ENCODE measurements at regions not wholly inside any gene's neighbourhood (a gene's known extent, or its start where the extent isn't known, plus 50 kb on each side); places are given as distances from the start of the nearest gene placed in this dataset.
A peak's percentile ranks its signal among the peaks of the same experiment; 100 is the strongest.

DNA sequence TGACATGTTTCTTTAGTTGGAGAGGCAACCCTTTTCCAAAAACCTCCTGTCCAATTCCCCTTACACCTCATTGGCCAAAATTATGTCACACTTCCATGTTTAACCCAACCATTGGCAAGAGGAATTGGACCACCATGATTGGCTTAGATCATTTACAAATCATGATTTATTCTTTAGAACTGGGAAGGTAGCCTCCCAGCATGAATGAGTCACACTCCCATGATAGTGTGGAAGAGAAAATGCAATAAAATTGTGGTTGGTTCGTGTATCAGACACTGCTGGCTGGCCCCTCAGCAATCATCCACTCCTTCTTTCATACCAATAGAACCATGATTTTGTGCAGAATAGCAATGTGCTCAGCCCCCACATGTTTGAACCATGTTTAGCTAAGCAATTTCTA is 156.6 kb upstream of the ACVR2A start:
- no peak overlapping the region for H3K4me3 ChIP-seq (ENCODE audit: low read length)
- no peak overlapping the region for H2AFZ ChIP-seq (ENCODE audit: low read length)
- TF ChIP-seq EZH2 (IDR thresholded peaks at IDR 0.05; ENCODE audit: low read length, unreplicated experiment): no peak
- TF ChIP-seq CTCF (conservative IDR thresholded peaks at IDR 0.05; ENCODE audit: low read depth, low read length): no peak
- no peak for TF ChIP-seq EZH2phosphoT487 (IDR thresholded peaks at IDR 0.05; ENCODE audit: borderline replicate concordance, low read length)
- no peaks in the 10 kb centered on the region for H4K20me1 ChIP-seq (ENCODE audit: low read length)
- DNase-seq (peak; percentile 30), ATAC-seq (no peak)
- no peaks in the 10 kb centered on the region for H3K9me2 ChIP-seq (replicated peaks; ENCODE audit: low read length)
- H3K27ac ChIP-seq (ENCODE audit: low read length): no peak overlapping the region
- no peaks in the 10 kb centered on the region for H3K36me3 ChIP-seq (ENCODE audit: low read depth, low read length)
- ChIA-PET CTCF (no interaction called here), POLR2A (ENCODE audit: unreplicated experiment) (no interaction called here)
- intact Hi-C loops (cut with micrococcal nuclease): no loop called here
- H3K9ac ChIP-seq (ENCODE audit: low read length): no peak overlapping the region
- H3K9me3 ChIP-seq (ENCODE audit: low read length): no peaks in the 10 kb centered on the region
- H3F3A ChIP-seq (ENCODE audit: low read length, unreplicated experiment): no peaks in the 10 kb centered on the region
- H3K79me2 ChIP-seq (ENCODE audit: low read length): no peaks in the 10 kb centered on the region
- H3K4me1 ChIP-seq (ENCODE audit: insufficient read depth, low read length): peaks cover 8% of the 10 kb centered on the region; the same call in 1 of the 2 replicates
- no peak overlapping the region for H3K4me2 ChIP-seq (ENCODE audit: low read length)
- no TSS peak for BruUV-seq (replicated peaks)
- no peaks in the 10 kb centered on the region for H3K27me3 ChIP-seq (ENCODE audit: low read length)

GRCh38 chr2:147686365-147686764 is 158.5 kb upstream of the ACVR2A start:
- no peak overlapping the region for H3K4me3 ChIP-seq (ENCODE audit: low read length)
- H3K36me3 ChIP-seq (ENCODE audit: low read depth, low read length): no peaks in the 10 kb centered on the region
- H3K9me3 ChIP-seq (ENCODE audit: low read length): no peaks in the 10 kb centered on the region
- no peaks in the 10 kb centered on the region for H3K27me3 ChIP-seq (ENCODE audit: low read length)
- no peaks in the 10 kb centered on the region for H4K20me1 ChIP-seq (ENCODE audit: low read length)
- intact Hi-C loops (cut with micrococcal nuclease): no loop called here
- DNase-seq (no peak), ATAC-seq (no peak)
- BruUV-seq (replicated peaks): no TSS peak
- peaks cover 8% of the 10 kb centered on the region; the same call in 1 of the 2 replicates for H3K4me1 ChIP-seq (ENCODE audit: insufficient read depth, low read length)
- H3K9ac ChIP-seq (ENCODE audit: low read length): no peak overlapping the region
- POLR2A ChIA-PET (ENCODE audit: unreplicated experiment): no interaction called here
- no peak overlapping the region for H2AFZ ChIP-seq (ENCODE audit: low read length)
- no peak overlapping the region for H3K27ac ChIP-seq (ENCODE audit: low read length)
- H3F3A ChIP-seq (ENCODE audit: low read length, unreplicated experiment): no peaks in the 10 kb centered on the region
- no peaks in the 10 kb centered on the region for H3K79me2 ChIP-seq (ENCODE audit: low read length)
- TF ChIP-seq CTCF (conservative IDR thresholded peaks at IDR 0.05; ENCODE audit: low read depth, low read length) (no peak), EZH2phosphoT487 (IDR thresholded peaks at IDR 0.05; ENCODE audit: borderline replicate concordance, low read length) (no peak), EZH2 (IDR thresholded peaks at IDR 0.05; ENCODE audit: low read length, unreplicated experiment) (no peak)
- H3K4me2 ChIP-seq (ENCODE audit: low read length): no peak overlapping the region
- no peaks in the 10 kb centered on the region for H3K9me2 ChIP-seq (replicated peaks; ENCODE audit: low read length)
- CTCF ChIA-PET: no interaction called here

- intact Hi-C loops (cut with micrococcal nuclease): no loop called here
Observed at GRCh38 chr2:147684903-147685302, 159.9 kb upstream of the ACVR2A start.

More at GRCh38 chr2:147684903-147685302, 159.9 kb upstream of the ACVR2A start:
- Histone ChIP-seq H3K9ac (ENCODE audit: low read length) (no peak overlapping the region), H2AFZ (ENCODE audit: low read length) (no peak overlapping the region), H3K4me1 (ENCODE audit: insufficient read depth, low read length) (peaks cover 7% of the 10 kb centered on the region; the same call in 1 of the 2 replicates), H3K79me2 (ENCODE audit: low read length) (no peaks in the 10 kb centered on the region), H3K9me2 (replicated peaks; ENCODE audit: low read length) (no peaks in the 10 kb centered on the region), H4K20me1 (ENCODE audit: low read length) (no peaks in the 10 kb centered on the region), H3K4me3 (ENCODE audit: low read length) (no peak overlapping the region), H3F3A (ENCODE audit: low read length, unreplicated experiment) (no peaks in the 10 kb centered on the region), H3K4me2 (ENCODE audit: low read length) (no peak overlapping the region), H3K27ac (ENCODE audit: low read length) (no peak overlapping the region), H3K27me3 (ENCODE audit: low read length) (no peaks in the 10 kb centered on the region), H3K9me3 (ENCODE audit: low read length) (no peaks in the 10 kb centered on the region), H3K36me3 (ENCODE audit: low read depth, low read length) (no peaks in the 10 kb centered on the region)
- no TSS peak for BruUV-seq (replicated peaks)
- ChIA-PET CTCF (no interaction called here), POLR2A (ENCODE audit: unreplicated experiment) (no interaction called here)
- TF ChIP-seq CTCF (conservative IDR thresholded peaks at IDR 0.05; ENCODE audit: low read depth, low read length) (no peak), EZH2phosphoT487 (IDR thresholded peaks at IDR 0.05; ENCODE audit: borderline replicate concordance, low read length) (no peak), EZH2 (IDR thresholded peaks at IDR 0.05; ENCODE audit: low read length, unreplicated experiment) (no peak)
- DNase-seq (no peak), ATAC-seq (no peak)

Measured in PC-3 (cell line).